ENCODE measurements at regions not wholly inside any gene's neighbourhood (a gene's known extent, or its start where the extent isn't known, plus 50 kb on each side); places are given as distances from the start of the nearest gene placed in this dataset.

GRCh38 chr2:180133736-180134135, 126.6 kb upstream of the CWC22 start:
- H3K79me2 ChIP-seq (ENCODE audit: insufficient read depth, low read length), result no peaks in the 10 kb centered on the region
- no peak for DNase-seq
- H3K14ac ChIP-seq (ENCODE audit: insufficient read depth, low read length), result no peak overlapping the region
- no peak overlapping the region for H2BK120ac ChIP-seq (ENCODE audit: low read depth, low read length, poor library complexity, severe bottlenecking)
- H3K4me1 ChIP-seq (ENCODE audit: insufficient read depth, low read length), result no peaks in the 10 kb centered on the region
- no peak overlapping the region for H3K18ac ChIP-seq (ENCODE audit: insufficient read length, low read depth, low read length)
- WGBS (ENCODE audit: extremely low coverage, insufficient read length, low lambda C conversion rate), result no CpG with 5 or more reads among the region's 1 CpG
- Mint-ChIP-seq H3K4me3 (no peak overlapping the region), H3K9me3 (peaks cover 3 to 8% of the 10 kb centered on the region in 2 experiments; a peak in 4 of 5 replicates), H3K4me1 (peaks cover 19% of the 10 kb centered on the region in 2 experiments), H3K36me3 (ENCODE audit: insufficient read depth in 1 of 3, low read depth in 3 of 3) (peaks cover 6 to 19% (median 15%) of the 10 kb centered on the region in 3 experiments; a peak in 6 of 7 replicates), H3K27me3 (ENCODE audit: low read depth) (no peaks in the 10 kb centered on the region), H3K27ac (no peak overlapping the region)
- H3K27me3 ChIP-seq (ENCODE audit: insufficient read depth, low read length), result no peaks in the 10 kb centered on the region
- H3K56ac ChIP-seq (ENCODE audit: insufficient read length, low read depth, low read length), result no peak overlapping the region
- H3K4me2 ChIP-seq (ENCODE audit: insufficient read depth, insufficient read length, low read length), result no peak overlapping the region
- no peak overlapping the region for H4K5ac ChIP-seq (ENCODE audit: insufficient read length, low read depth, low read length)
- no peak overlapping the region for H2AK5ac ChIP-seq (ENCODE audit: insufficient read length, low read length)
- H3K23ac ChIP-seq (ENCODE audit: insufficient read length, low read depth, low read length), result no peak overlapping the region
- H4K20me1 ChIP-seq (ENCODE audit: control insufficient read depth, insufficient read depth, insufficient read length), result no peaks in the 10 kb centered on the region
- H3K79me1 ChIP-seq (ENCODE audit: insufficient read depth, low read depth, low read length, poor library complexity, severe bottlenecking), result no peaks in the 10 kb centered on the region
- no peak overlapping the region for H2BK20ac ChIP-seq (ENCODE audit: low read depth, low read length, poor library complexity, severe bottlenecking)
- H3K23me2 ChIP-seq (ENCODE audit: insufficient read length, low read depth, low read length, poor library complexity, severe bottlenecking), result no peaks in the 10 kb centered on the region
- H3T11ph ChIP-seq (ENCODE audit: low read length), result no peak overlapping the region
- H4K91ac ChIP-seq (ENCODE audit: insufficient read length, low read depth, low read length), result no peak overlapping the region
- H3K9me3 ChIP-seq (ENCODE audit: control insufficient read depth, low read depth, low read length), result no peaks in the 10 kb centered on the region
- H2BK5ac ChIP-seq (ENCODE audit: insufficient read length, low read length), result no peak overlapping the region
- H3K27ac ChIP-seq (ENCODE audit: insufficient read length, low read depth, low read length), result no peak overlapping the region
- no peak overlapping the region for H2BK12ac ChIP-seq (ENCODE audit: insufficient read length, low read depth, low read length)
- no peak overlapping the region for H2BK15ac ChIP-seq (ENCODE audit: low read depth, low read length)
- TF ChIP-seq, protein P1, sequence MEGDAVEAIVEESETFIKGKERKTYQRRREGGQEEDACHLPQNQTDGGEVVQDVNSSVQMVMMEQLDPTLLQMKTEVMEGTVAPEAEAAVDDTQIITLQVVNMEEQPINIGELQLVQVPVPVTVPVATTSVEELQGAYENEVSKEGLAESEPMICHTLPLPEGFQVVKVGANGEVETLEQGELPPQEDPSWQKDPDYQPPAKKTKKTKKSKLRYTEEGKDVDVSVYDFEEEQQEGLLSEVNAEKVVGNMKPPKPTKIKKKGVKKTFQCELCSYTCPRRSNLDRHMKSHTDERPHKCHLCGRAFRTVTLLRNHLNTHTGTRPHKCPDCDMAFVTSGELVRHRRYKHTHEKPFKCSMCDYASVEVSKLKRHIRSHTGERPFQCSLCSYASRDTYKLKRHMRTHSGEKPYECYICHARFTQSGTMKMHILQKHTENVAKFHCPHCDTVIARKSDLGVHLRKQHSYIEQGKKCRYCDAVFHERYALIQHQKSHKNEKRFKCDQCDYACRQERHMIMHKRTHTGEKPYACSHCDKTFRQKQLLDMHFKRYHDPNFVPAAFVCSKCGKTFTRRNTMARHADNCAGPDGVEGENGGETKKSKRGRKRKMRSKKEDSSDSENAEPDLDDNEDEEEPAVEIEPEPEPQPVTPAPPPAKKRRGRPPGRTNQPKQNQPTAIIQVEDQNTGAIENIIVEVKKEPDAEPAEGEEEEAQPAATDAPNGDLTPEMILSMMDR (conservative IDR thresholded peaks at IDR 0.05), result no peak
- no peak overlapping the region for H3K9ac ChIP-seq (ENCODE audit: extremely low read depth, insufficient read length, low read length)
- no peak overlapping the region for H4K8ac ChIP-seq (replicated peaks; ENCODE audit: insufficient read length, low read depth, low read length)
- no peak overlapping the region for H2AFZ ChIP-seq (ENCODE audit: low read length)
- no peak overlapping the region for H3K4ac ChIP-seq (ENCODE audit: low read depth, low read length)

Data from H9 (cell line).